HG03139 (cell line): ENCODE measurements at regions not wholly inside any gene's neighbourhood (a gene's known extent, or its start where the extent isn't known, plus 50 kb on each side); places are given as distances from the start of the nearest gene placed in this dataset.
"Not testable (repeated sequence)": the region's sequence is repeated elsewhere in the genome, so short reads cannot be mapped to it uniquely, and the experiment has no call there.

Experiments
- ATAC-seq: cut with Tn5 transposase; IDR thresholded peaks from one replicate; pipeline ENCODE4 v1.9.1; 2021; ENCODE audit not compliant: unreplicated experiment

- no peak for ATAC-seq
Observed at GRCh38 chr9:16267281-16268066, 603.0 kb downstream of the BNC2 start.

DNA sequence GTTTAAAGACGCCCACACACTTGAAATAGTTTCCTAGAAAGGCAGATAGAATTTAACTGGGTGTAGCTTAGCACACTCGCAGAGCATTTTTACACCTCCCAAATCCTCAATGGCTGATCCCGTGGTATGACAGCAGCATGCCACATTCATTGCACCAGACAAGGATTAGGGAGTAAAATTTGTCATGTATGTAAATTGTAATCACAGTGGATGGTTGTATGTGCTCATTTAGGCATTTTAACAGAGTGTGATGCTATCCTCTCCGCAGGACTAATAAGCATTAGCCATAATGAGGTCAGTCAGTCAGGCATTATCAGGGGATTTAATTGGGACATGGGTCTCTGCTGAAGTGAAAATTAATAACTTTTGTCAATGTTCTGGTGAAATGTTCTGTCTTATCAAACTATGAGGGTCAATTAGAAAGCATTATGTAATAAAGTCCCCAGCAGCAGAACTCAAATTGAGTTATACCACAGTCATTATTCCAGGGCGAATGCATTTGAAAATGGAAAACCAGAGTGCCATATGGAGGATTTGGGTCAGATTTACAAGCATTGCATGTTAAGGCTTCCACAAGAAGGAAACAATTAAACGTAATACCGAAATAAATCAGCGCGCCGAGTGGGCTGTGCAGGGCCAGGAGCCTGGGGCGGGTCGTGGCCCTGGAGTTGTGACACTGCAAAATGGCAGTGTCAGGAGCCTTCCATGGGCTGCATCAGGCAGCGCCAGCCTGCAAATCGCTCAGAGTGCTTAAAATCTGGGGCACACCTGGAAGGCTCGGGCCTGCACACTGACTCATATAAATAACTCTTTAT is 602.2 kb downstream of the BNC2 start:
- no peak for ATAC-seq

- no peak for ATAC-seq
Observed at GRCh38 chr9:16271967-16272366, 598.5 kb downstream of the BNC2 start.

DNA sequence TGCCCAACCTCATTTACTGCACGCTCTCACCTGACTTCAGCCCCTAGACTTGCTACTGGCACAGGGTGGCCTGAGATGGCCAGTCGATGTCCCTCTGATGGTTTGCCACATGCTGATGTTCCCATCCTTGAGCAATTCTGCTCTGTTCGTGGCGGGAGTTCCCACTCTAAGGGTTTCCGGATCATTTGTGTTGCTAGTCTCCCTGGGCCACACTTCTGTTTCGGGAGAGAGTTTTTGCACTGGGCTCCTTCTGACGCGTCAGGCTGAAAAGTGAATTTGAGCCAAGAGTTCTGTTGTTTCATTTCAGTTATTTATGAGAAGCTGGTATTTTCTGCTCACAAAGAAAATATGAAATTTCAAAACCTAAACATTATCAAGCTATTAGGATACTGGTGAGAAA is 597.7 kb downstream of the BNC2 start:
- no peak for ATAC-seq

DNA sequence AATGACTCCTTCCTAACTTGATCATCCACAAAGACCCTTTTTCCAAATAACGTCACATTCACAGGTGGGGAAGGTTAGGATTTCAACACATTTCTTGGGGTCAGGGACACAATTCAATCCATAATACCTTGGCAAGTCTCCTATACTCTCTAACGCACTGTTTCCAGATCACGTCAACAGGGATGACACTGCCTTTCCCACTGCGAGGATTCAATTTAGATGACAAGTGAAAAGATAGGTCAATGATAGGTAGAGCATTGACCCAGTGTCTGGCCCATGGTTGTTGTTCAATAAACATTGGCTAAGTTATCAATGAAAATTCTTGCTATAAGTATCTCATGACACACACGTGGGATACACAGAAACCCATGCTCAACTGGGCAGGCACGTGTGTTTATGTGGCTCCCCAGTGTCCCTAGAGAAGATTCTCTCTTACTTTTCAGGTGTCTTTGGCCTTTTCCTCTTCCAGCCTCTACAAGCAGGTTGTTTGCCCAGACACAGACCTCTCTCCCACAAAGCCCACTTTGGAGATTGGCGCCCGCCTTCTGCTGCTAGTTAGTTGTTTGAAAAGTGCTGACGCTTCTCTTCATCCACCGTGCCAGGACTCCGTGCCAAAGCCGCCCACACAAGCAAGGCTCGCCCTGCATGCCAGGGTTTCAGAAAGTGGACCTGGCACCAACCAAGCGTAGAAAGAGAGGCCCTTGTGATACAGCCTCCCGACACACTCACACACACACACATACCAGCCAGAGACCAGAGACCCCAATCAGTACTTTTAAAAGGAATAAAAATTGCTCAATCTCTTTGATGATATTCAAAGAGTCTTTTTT is 594.5 kb downstream of the BNC2 start:
- ATAC-seq = no peak

DNA sequence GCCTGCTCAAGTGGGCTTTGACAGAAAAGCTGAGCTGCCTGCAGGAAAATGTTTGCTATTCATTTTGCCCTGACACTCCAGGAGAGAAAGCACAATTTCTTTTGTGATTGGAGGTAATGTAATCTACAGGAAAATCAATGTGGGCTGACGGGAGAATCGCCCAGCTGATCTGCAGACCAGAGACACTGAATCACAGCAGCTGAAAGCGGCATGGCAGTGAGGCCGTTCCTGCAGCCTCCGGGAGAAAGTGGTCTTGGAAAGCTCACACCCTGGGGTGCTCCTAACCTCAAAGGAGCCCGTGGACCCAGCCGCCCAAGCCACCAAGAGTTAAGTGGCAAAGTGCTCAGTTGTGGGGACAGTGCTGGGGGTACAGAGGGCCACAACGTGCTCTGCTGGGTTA is 593.6 kb downstream of the BNC2 start:
- ATAC-seq = no peak

- ATAC-seq = no peak
Observed at GRCh38 chr9:16277471-16277960, 593.0 kb downstream of the BNC2 start.

GRCh38 chr9:16278326-16278999 is 592.0 kb downstream of the BNC2 start:
- no peak for ATAC-seq

DNA sequence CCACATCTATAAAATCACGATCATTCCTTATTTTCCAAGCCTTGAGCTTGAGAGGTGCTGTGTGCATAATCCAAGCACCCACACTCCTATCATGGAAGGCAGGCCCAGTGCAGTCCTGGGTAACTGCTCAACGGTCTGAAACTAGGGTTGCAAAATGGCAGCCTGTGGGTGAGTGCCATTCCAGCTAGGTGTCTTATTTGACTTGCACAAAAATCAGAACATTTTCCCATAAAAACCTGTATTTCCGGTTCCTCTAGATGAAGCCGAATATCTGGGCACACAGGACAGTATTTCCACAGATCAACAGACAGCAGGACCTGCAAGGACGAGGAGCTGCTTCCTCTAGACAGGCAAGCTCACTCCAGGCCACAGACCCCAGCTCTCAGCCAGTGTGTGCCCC is 588.8 kb downstream of the BNC2 start:
- no peak for ATAC-seq

- ATAC-seq = no peak
Observed at GRCh38 chr9:16282216-16282615, 588.3 kb downstream of the BNC2 start.

DNA sequence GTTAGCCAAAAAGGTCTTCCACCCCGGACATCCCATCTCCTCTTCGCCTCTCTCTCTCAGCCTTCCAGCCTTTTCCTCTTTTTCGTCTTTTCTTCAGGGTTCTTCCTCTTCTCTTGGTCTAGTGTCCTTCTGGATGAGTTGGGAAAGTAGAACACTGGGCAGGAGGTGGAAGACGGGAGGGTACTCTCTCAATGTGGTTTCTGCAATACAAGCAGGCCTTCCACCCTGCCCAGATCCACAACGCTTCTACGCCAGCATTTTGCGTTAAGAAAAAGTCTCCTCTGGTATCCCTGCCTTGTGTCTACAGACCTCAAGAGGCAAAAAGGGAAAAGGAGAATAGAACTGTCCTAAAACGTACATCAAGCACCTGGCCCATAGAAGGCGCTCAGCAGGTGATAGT is 587.8 kb downstream of the BNC2 start:
- ATAC-seq = no peak

GRCh38 chr9:16286160-16286559 is 584.3 kb downstream of the BNC2 start:
- no peak for ATAC-seq

DNA sequence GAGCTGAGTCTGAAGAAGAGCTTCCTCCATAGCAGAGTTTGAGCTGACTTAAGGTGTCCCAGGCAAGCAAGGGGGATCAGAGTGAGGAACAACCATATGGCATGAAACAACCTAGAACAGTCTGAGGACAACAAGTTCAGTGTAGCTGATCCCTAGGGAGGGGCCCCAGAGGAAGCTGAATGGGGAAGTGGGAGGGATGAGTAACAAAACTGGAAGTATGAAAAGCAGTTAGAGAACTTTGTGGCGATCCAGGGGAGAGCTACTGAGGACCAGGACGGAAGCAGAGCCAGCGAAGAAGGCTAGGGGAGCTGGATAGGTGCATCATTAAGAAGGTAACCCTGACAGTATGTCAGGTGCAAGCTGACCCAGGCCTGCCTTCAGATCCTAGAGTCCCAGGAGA is 580.8 kb downstream of the BNC2 start:
- ATAC-seq = no peak

DNA sequence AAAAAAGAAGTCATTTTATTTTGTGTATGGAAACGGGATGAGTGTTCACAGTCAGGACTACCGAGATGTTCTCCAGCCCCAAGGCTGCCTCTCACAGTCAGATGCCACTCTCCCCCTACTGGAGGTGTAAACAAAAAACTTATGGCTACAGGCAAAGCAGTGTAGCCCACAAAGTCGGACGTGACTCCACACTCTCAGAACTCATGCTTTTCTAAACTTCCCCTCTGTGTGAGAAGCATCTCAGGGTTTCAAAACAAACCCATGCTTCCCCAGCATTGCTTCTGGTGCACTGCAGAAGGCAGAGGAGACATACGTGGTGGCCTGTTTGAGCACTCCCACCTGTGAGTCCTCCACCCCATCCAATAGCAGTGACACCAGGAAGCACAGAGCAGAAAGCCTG is 580.3 kb downstream of the BNC2 start:
- no peak for ATAC-seq

GRCh38 chr9:16291921-16292320 is 578.5 kb downstream of the BNC2 start:
- no peak for ATAC-seq

DNA sequence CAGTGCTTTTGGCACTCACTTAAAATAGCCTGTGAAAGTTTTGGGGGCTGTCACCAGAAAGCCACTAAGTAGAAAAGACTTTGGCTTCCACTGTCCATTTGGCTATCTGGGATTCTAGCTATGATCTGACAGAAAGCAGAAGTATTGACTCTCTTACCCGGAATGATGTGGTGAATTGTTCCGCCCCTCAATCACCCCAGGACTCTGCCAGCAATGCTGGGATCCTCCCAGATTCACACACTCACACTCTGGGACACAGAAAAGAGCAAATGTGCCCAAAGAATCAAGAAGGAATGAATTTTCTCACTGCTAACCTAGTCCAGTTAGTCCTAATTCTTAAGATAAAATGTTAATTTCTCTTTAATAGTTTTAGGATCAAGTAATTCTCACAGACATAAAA is 576.9 kb downstream of the BNC2 start:
- no peak for ATAC-seq

DNA sequence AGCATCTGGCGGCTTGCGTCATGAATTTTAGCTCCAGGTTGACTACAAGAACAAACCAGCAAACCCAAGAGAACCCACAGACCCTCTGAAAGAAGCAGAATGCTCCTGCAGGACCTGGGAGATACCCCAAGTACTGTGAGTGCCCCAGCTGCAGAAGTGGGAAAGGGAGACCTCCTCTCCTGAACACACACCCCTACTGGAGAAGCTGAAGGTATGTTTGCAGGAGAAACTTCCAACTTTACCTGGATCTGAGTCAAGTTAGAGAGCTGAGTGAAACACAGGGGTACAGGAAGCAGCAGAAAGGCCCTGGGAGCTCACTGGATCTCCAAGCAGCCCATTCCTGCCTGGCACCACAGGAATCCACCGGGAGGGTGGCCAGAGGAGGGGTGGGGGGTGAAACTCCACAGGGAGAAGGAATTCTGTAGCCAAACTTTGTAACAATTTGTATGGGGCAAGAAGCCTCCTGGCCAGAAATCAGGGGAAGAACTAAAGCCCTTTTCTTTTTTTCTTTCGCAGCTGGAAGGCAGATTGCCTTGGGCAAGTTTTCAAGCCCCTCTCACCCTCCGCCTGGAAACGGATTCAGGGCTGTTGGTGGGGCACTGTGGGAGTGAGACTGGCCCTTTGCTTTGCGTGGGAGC is 576.2 kb downstream of the BNC2 start:
- ATAC-seq = no peak

DNA sequence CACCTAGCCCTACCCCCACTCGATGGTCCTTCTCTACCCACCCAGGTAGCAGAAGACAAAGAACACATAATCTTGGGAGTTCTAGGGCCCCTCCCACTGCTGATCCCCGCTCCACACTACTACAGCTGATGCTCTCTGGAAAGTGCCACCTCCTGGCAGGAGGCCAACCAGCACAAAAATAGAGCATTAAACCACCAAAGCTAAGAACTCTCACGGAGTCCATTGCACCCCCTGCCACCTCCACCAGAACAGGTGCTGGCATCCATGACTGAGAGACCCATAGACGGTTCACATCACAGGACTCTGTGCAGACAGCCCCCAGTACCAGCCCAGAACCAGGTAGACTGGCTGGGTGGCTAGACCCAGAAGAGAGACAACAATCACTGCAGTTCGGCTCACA is 575.5 kb downstream of the BNC2 start:
- ATAC-seq = not testable (repeated sequence)

DNA sequence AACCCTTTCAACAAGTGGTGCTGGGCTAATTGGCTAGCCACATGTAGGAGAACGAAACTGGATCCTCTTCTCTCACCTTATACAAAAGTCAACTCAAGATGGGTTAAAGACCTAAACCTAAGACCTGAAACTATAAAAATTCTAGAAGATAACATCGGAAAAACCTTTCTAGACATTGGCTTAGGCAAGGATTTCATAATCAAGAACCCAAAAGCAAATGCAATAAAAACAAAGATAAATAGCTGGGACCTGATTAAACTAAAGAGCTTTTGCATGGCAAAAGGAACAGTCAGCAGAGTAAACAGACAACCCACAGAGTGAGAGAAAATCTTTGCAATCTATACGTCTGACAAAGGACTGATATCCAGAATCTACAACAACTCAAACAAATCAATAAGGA is 571.1 kb downstream of the BNC2 start:
- ATAC-seq = not testable (repeated sequence)

GRCh38 chr9:16303506-16303905 is 567.0 kb downstream of the BNC2 start:
- no peak for ATAC-seq
